Renal pelvis (tissue), 1 donor: ENCODE measurements at regions not wholly inside any gene's neighbourhood (a gene's known extent, or its start where the extent isn't known, plus 50 kb on each side); places are given as distances from the start of the nearest gene placed in this dataset.

Experiments used
- DNase-seq: peaks from one replicate; pipeline ENCODE4 v3.0.0-alpha.2; 2013

DNA sequence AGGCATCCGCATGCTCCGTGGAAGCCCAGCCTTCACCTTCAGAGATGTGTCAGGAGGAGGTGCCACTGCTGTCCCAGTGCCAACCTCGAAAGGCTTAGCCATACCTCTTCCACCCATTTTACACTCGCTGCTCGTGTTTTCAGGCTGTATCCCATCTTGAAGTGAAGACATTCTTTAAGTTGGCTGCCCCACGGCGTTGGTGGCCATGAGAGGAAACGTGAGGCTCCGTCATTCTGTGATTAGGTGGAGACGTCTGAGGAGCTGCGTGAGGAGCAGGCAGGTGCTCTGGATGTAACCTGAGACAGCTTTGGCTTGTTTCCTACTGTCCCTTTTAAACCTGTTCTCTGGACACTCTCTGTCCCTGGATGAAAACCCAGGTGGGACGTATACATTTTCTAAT is 159.9 kb upstream of the RNF32 start:
- no peak for DNase-seq

GRCh38 chr7:156479596-156479995 is 161.0 kb upstream of the RNF32 start:
- DNase-seq: no peak

DNA sequence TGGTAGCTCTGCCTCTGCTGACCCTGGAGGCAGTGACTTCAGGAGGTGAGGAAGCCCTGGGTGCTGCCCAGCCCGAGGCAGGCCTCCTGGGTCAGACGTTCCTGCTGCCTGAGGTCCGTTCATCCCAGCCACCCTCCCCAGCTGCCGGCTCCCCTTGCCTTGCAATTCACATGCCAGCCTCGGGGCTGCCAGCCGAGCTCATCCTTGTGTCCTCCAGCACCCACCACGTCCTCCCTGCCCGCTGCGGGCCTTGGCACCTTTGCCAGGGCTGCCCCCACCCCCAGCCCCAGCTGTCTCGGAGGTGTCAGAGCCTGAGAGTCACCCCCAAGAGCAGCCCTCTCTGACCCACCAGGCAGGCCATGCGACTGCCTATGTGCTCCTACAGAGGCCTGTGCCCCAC is 162.1 kb upstream of the RNF32 start:
- DNase-seq: no peak

GRCh38 chr7:156475666-156476065 is 164.9 kb upstream of the RNF32 start:
- no peak for DNase-seq

DNA sequence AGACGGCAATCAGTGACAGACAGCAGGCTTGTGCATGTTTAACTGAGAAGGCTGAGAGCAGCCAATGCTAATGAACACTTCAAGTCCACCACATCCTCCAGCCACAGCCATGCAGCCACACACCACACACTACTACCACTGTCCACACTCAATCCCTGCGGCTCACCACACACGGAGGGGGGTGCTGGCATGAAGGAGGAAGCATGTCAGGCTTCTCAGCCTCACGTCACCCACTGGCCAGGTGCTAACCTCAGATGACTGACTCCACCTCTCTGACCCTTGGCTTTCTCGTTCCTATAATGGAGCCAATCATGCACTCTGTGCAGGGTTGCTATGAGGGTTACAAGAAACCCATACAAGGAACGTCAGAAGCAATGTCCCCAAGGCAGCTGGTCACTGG is 165.4 kb upstream of the RNF32 start:
- no peak for DNase-seq

- no peak for DNase-seq
These were observed 166.3 kb upstream of the RNF32 start for GRCh38 chr7:156474241-156474743.

GRCh38 chr7:156473476-156474240 is 166.9 kb upstream of the RNF32 start:
- DNase-seq: peak; percentile 17

GRCh38 chr7:156472267-156472666 is 168.3 kb upstream of the RNF32 start:
- DNase-seq: no peak

DNA sequence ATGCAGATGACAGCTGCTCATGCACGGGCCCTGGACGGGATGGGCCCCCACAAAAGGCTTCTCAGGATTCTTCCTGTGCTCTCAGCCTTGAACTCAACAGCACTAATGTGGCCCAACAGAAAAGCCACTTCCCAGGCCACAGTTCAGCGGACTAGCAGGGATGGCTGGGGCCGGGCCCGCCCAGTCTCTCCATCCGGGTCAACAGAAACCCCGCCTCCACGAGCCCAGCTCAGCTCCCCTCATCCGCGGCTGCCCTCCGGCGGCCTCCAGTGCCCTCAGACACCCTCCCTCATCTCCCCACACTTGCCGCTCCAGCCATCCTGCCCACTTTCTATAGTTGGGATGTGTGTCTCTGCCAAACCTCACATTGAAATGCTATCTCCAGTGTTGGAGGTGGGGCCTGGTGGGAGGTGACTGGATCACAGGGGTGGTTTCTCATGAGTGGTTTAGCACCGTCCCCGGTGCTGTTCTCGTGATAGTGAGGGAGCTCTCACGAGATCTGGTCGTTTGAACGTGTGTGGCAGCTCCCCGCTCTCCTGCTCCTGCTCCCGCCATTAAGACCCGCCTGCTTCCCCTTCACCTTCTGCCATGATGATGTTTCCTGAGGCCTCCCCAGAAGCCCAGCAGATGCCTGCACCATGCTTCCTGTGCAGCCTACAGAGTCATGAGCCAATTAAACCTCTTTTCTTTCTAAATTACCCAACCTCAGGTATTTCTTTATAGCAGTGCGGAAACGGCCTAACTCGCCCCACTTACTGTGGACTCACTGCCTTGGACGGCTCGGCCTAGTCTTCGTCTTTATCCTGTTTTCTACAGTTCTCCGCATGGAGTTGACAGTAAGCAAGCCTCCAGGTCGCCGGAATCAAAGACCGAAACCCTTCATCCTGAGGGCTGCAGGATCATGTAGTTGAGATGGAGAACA is 169.9 kb upstream of the RNF32 start:
- no peak for DNase-seq

- DNase-seq: no peak
These were observed 173.5 kb upstream of the RNF32 start for GRCh38 chr7:156466955-156467625.

GRCh38 chr7:156466272-156466671 is 174.3 kb upstream of the RNF32 start:
- peak; percentile 33 for DNase-seq

- no peak for DNase-seq
These were observed 175.4 kb upstream of the RNF32 start for GRCh38 chr7:156465186-156465585.

GRCh38 chr7:156464339-156464738 is 176.2 kb upstream of the RNF32 start:
- no peak for DNase-seq

DNA sequence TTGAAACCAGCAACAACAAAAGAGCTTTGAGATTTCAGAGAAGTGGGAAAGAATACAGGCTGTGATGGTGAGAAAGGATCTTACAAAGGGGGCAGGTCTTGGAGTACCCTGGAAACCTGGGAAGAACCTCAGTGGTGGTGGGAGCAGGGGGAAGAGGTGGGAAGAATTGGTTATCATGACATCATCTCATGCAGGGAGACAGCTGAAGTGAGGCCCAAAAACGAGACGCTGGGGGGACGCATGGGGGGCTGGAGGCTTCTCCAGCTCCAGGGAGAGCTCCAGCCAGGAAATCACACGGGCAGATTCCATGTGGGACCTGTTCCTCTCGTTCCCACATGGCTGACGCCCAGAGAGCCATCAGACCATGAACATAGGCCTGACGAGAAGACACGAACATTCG is 177.3 kb upstream of the RNF32 start:
- no peak for DNase-seq

- DNase-seq: no peak
These were observed 178.5 kb upstream of the RNF32 start for GRCh38 chr7:156461881-156462665.

DNA sequence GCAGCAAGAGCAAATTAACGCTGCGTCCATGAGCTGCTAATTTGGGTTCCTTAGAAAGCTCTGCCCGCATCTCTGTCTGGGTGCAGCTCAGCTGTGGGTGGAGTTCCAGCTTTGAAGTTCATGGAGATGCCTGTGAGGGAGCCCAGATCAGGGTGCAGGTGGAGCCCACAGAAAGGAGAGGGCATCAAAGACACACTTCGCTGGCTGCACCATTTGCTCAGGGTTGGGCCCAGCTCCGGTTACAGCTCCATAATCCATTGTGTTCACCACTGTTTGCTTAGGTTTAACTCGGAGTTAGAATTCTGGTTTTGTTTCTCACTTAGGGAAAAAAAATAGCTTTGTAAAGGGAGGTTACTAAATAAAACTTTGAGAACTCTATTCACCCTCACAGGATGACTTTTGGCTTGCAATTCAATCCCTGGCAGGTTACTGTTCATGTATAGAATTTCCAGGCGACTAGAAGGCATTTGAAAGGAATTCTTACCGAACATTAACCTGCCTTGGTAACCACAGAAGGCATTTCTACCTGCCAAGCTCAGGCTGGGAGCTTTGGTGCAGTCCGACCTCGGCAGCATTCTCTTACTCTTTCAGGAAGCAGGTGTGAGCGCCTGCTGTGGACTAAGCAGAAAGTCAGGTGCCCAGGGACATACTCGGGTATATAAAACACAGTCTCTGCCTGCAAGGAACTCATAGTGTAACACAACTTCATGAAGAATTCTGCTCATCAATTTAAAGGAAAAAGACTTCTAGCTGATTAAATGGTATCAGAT is 179.5 kb upstream of the RNF32 start:
- DNase-seq: peak; percentile 41

DNA sequence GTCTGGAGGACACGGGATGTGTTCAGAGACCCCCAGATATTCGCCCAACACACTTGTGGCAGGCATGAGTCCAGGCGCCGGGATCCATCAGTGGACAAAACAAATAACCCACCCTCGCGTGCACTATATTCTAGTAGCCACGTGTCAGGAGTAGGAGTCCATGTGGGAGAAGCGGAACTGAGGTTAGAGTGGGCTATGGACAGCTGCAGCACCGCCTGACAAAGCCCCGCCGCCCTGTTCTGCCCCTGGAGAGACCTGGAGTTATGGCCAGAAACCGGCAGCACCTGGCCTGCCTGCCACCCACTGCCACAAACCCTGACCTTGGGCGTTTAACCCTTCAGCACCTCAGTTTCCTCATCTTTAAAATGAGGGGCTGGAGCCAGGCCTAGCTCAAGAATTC is 181.0 kb upstream of the RNF32 start:
- DNase-seq: no peak

DNA sequence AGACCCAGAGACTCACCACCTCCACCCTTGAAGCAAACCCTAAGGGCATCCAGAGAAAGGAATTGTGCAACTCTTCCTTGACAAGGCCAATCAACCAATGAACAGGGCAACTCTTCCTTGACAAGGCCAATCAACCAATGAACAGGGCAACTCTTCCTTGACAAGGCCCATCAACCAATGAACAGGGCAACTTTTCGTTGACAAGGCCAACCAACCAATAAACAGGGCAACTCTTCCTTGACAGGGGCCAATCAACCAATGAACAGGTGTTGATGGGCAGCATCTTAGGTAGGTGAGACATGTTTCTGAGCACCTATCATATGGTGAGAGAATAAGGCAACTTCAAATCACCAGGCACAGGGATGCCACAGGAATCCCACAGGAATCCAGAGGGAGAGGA is 181.5 kb upstream of the RNF32 start:
- DNase-seq: no peak

GRCh38 chr7:156458011-156458410 is 182.6 kb upstream of the RNF32 start:
- no peak for DNase-seq

DNA sequence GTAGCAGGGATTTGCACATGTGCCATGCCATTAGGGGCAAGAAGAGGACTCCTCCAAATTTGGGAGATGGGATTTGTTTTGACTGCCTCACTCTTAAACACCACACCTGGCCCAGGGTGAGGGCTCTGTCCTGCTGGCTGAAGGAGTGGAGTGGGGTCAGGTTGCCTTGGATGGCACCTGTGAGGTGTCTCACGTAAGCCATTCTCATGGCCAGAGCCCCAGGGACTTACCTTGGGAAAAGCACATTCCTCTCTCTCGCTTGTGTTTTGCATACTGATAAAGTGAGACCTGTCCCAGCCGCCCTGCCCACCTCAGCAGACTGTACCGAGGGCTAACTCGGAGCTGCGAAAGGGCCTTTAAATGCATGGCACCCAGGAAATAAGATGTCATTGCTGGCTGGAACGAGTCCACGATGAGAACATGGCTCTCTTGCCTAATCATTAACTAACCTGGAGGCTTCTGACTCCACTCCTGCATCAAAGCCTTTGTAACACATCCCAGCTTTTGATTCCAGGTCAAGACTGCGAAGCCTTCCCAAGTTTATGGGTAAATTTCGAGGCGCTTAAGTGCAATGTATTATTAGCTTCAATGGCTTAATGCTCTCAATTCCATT is 184.0 kb upstream of the RNF32 start:
- DNase-seq: peak; percentile 19
